PFSK-1 (cell line): ENCODE measurements at regions not wholly inside any gene's neighbourhood (a gene's known extent, or its start where the extent isn't known, plus 50 kb on each side); places are given as distances from the start of the nearest gene placed in this dataset.

Experiments used
- FOXP2 ChIP-seq: optimal IDR thresholded peaks from 2 replicates; pipeline ENCODE3; 2011; ENCODE audit warnings: borderline replicate concordance, control low read depth, inconsistent platforms; ENCODE audit not compliant: insufficient read depth; ENCODE audit errors: extremely low read length, extremely low read depth
- POLR2AphosphoS5 ChIP-seq: IDR thresholded peaks from 2 replicates; pipeline ENCODE4 v1.6.1; 2012; ENCODE audit warnings: low read depth, mild to moderate bottlenecking, control low read depth, low read length, moderate library complexity
- REST ChIP-seq, 2 experiments: IDR thresholded peaks; 2 replicates each; pipeline versions ENCODE4 v1.6.1 to v1.8.0; 2011 to 2012; ENCODE audit warnings: low read depth in 2 of 2, low read length in 2 of 2, control low read depth in 1 of 2, inconsistent platforms in 1 of 2, mild to moderate bottlenecking in 1 of 2, moderate library complexity in 1 of 2; ENCODE audit not compliant: insufficient read depth in 1 of 2
- SIN3A ChIP-seq: IDR thresholded peaks from 2 replicates; pipeline ENCODE4 v1.6.1; 2012; ENCODE audit warnings: mild to moderate bottlenecking, low read length, moderate library complexity, borderline replicate concordance; ENCODE audit not compliant: insufficient read depth
- TAF1 ChIP-seq: IDR thresholded peaks from 2 replicates; pipeline ENCODE4 v1.6.1; 2012; ENCODE audit warnings: low read length, control low read depth, borderline replicate concordance; ENCODE audit not compliant: insufficient read depth

DNA sequence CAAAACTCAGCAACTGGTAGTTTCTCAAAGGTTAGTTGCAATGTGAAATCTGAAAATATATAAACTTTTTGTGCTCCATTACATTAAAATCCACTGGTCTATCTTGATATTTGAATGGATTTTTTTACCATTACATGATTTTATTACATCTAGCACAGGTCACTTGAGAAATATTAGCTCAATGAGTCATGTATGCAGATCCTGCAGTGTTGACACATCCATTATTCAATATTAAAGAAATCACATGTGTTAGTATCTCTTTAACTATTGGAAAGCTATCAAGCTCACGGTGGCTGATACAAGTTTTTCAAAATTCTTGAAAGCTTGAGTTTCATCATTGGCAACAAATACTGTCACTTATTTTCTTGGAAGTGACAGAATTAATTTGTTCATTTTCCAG lies 373.9 kb upstream of the TSHZ3 start:
- TF ChIP-seq REST (IDR thresholded peaks at IDR 0.05; ENCODE audit: insufficient read depth in 1 of 2, low read depth in 2 of 2, low read length in 2 of 2): no peak
- TF ChIP-seq SIN3A: no peak
- TF ChIP-seq POLR2AphosphoS5: no peak
- TF ChIP-seq TAF1: no peak
- TF ChIP-seq FOXP2: no peak

DNA sequence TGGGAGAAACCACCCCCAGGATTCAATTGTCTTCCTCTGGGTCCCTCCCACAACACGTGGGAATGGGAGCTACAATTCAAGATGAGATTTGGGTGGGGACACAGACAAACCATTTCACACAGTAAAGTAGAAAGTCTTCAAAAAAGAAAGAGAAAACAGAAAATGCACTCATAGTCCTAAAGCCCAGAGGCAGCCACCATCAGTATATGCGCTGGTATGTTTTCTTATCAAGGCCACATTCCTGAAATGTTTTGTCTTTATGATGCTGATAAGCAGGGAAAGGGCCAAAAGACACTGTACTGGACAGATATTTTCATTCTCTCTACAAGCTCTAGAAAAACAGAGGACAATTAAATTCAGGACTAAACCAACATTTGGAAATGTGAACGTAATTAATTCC lies 375.8 kb upstream of the TSHZ3 start:
- TF ChIP-seq POLR2AphosphoS5 (no peak), SIN3A (no peak), REST (IDR thresholded peaks at IDR 0.05; ENCODE audit: insufficient read depth in 1 of 2, low read depth in 2 of 2, low read length in 2 of 2) (no peak), TAF1 (no peak), FOXP2 (no peak)

GRCh38 chr19:31727536-31727935 lies 378.3 kb upstream of the TSHZ3 start:
- TF ChIP-seq FOXP2 (no peak), TAF1 (no peak), POLR2AphosphoS5 (no peak), REST (IDR thresholded peaks at IDR 0.05; ENCODE audit: insufficient read depth in 1 of 2, low read depth in 2 of 2, low read length in 2 of 2) (no peak), SIN3A (no peak)

DNA sequence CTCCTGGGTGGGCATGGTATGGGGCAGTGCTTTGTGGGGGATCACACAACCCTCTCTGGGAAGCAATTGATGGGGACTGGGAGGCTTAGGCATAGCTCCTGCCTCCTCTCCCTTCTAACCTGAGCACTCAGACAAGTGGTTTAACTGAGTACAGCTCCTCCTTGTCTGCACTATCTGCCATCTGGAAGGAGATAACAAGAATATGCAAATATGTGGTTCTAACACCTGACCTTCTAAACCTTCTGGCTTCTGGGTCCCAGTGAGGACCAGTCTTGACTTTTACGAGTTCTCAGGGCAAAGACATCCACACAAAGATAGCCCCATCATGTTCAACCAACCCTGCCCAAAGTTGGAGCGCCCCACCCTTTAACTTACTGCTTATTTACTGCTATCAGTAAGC lies 381.0 kb upstream of the TSHZ3 start:
- TF ChIP-seq POLR2AphosphoS5: no peak
- no peak for TF ChIP-seq TAF1
- TF ChIP-seq REST (IDR thresholded peaks at IDR 0.05; ENCODE audit: insufficient read depth in 1 of 2, low read depth in 2 of 2, low read length in 2 of 2): no peak
- no peak for TF ChIP-seq FOXP2
- TF ChIP-seq SIN3A: no peak

DNA sequence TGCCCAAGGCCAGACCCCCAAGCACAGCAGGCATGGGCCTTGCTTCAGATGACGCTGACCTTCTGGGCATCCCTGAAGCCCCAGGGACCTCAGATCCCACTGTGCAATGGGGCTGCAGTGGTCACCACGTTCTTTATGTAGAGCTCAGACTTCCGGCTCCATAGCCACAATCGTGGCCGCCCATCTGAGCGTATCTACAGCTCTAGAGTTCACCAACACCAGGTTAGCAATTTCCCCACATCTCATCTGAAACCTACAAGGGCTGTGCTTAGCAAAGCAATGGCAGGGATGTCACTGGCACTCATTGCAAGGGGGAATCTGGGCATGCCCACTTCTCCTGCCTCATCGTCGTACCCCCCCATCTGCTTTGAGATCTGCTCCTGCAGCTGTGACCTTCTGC lies 384.4 kb upstream of the TSHZ3 start:
- TF ChIP-seq FOXP2 (no peak), TAF1 (no peak), SIN3A (no peak), REST (IDR thresholded peaks at IDR 0.05; ENCODE audit: insufficient read depth in 1 of 2, low read depth in 2 of 2, low read length in 2 of 2) (no peak), POLR2AphosphoS5 (no peak)
